PC-3 (cell line): ENCODE measurements at regions not wholly inside any gene's neighbourhood (a gene's known extent, or its start where the extent isn't known, plus 50 kb on each side); places are given as distances from the start of the nearest gene placed in this dataset.

Source experiments
- ATAC-seq: fragments of 200-7000 bp; cut with Tn5 transposase; 2 replicates; pipeline ENCODE4 v1.9.1; 2020; ENCODE audit warnings: mild to moderate bottlenecking, moderate library complexity
- BruUV-seq: library from RNA; stranded (reverse); fragments of 400-500 nt; replicated peaks from 2 replicates; lab custom pipeline; 2021; lab: Mats Ljungman, UMichigan
- CTCF ChIA-PET: fragments of 300-600 bp; sonication (Branson Sonifier 250); formaldehyde crosslinking; loops from one replicate; lab custom pipeline; 2022; ENCODE audit warnings: antibody characterized with exemption; lab: Charles Lee
- POLR2A ChIA-PET: fragments of 300-600 bp; sonication (Branson Sonifier 250); formaldehyde crosslinking; loops from one replicate; lab custom pipeline; 2022; ENCODE audit warnings: antibody characterized with exemption; ENCODE audit not compliant: unreplicated experiment; lab: Charles Lee
- DNase-seq: peaks from one replicate; pipeline ENCODE4 v3.0.0-alpha.2; 2015
- H2AFZ ChIP-seq: fragments of 300-600 bp; sonication (generic); 2 replicates; pipeline ENCODE4 v1.6.0; 2016; ENCODE audit warnings: antibody characterized with exemption, low read length
- H3F3A ChIP-seq: fragments of 300-600 bp; sonication (generic); one replicate; pipeline ENCODE4 v1.6.0; 2017; ENCODE audit warnings: antibody characterized with exemption, low read length, control low read depth, mild to moderate bottlenecking; ENCODE audit not compliant: unreplicated experiment
- H3K27ac ChIP-seq: fragments of 300-600 bp; sonication (generic); 2 replicates; pipeline ENCODE4 v1.5.1; 2016; ENCODE audit warnings: mild to moderate bottlenecking, low read length
- H3K27me3 ChIP-seq: fragments of 300-600 bp; sonication (generic); 2 replicates; pipeline ENCODE4 v1.6.1; 2016; ENCODE audit warnings: low read length, mixed read lengths
- H3K36me3 ChIP-seq: fragments of 300-600 bp; sonication (generic); 2 replicates; pipeline ENCODE4 v1.6.1; 2016; ENCODE audit warnings: low read depth, mixed run types, low read length, mixed read lengths
- H3K4me1 ChIP-seq: fragments of 300-600 bp; sonication (generic); 2 replicates; pipeline ENCODE4 v1.5.1; 2016; ENCODE audit warnings: low read length; ENCODE audit not compliant: insufficient read depth
- H3K4me2 ChIP-seq: fragments of 300-600 bp; sonication (generic); 2 replicates; pipeline ENCODE4 v1.6.0; 2016; ENCODE audit warnings: low read length
- H3K4me3 ChIP-seq: fragments of 300-600 bp; sonication (generic); 2 replicates; pipeline ENCODE4 v1.5.1; 2016; ENCODE audit warnings: mild to moderate bottlenecking, low read length, mixed read lengths
- H3K79me2 ChIP-seq: fragments of 300-600 bp; sonication (generic); 2 replicates; pipeline ENCODE4 v1.6.1; 2017; ENCODE audit warnings: low read length, mixed read lengths
- H3K9ac ChIP-seq: fragments of 300-600 bp; sonication (generic); 2 replicates; pipeline ENCODE4 v1.6.0; 2016; ENCODE audit warnings: mild to moderate bottlenecking, low read length
- H3K9me2 ChIP-seq: fragments of 300-600 bp; sonication (generic); replicated peaks from 2 replicates; pipeline ENCODE4 v1.6.1; 2016; ENCODE audit warnings: mixed run types, low read length, mixed read lengths
- H3K9me3 ChIP-seq: fragments of 300-600 bp; sonication (generic); 2 replicates; pipeline ENCODE4 v1.6.1; 2016; ENCODE audit warnings: low read length, mixed read lengths
- H4K20me1 ChIP-seq: fragments of 300-600 bp; sonication (generic); 2 replicates; pipeline ENCODE4 v1.6.1; 2016; ENCODE audit warnings: low read length, mixed read lengths
- EZH2 ChIP-seq: fragments of 300-600 bp; sonication (generic); IDR thresholded peaks from one replicate; pipeline ENCODE4 v1.6.1; 2017; ENCODE audit warnings: antibody characterized with exemption, mild to moderate bottlenecking, low read length; ENCODE audit not compliant: unreplicated experiment
- EZH2phosphoT487 ChIP-seq: fragments of 300-600 bp; sonication (generic); IDR thresholded peaks from 2 replicates; pipeline ENCODE4 v1.6.1; 2018; ENCODE audit warnings: mild to moderate bottlenecking, antibody characterized with exemption, low read length, borderline replicate concordance
- intact Hi-C: fragments of 100-400 bp; cut with micrococcal nuclease; formaldehyde crosslinking; loops from 2 replicates; pipeline ENCODE4 v1.9.0; 2023
- TF ChIP-seq, protein P1 (sequence below): fragments of 300-600 bp; sonication (generic); conservative IDR thresholded peaks from 2 replicates; pipeline ENCODE4 v1.5.1; 2017; ENCODE audit warnings: antibody characterized with exemption, low read depth, mild to moderate bottlenecking, low read length

DNA sequence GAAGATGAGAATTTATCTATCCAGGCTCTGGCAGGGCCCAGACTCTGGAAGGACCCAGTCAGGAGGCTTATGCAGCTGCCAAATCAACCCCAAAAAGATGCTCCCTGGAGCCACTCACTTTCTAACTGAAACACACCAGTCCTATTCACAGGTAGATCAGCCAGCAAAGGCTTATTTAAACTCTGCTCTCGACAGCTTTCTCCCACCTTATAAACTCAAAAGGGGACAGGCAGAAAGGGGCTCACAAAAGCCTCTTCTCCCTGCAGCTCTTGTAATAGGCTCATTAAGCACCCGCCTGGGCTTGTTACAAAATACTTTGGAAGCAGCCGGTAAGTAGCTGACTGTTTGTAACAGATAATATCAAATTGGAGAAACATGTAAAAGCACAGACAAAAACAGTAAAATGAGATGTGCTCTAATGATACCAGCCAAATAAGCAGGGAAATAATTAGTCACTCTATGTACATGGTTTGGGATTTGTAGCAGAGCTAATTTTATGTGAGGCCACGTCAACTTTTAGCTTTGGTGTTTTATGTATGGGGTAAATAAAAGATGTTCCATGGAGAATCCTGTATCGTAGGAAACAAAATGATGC, 213.8 kb downstream of the NR2F2 start:
- no peaks in the 10 kb centered on the region for H3K9me3 ChIP-seq
- H3K27me3 ChIP-seq: peaks cover 46% of the 10 kb centered on the region
- H3K4me1 ChIP-seq: no peaks in the 10 kb centered on the region
- no peak overlapping the region for H3K4me2 ChIP-seq
- H4K20me1 ChIP-seq: no peaks in the 10 kb centered on the region
- no peak overlapping the region for H3K9ac ChIP-seq
- ChIA-PET CTCF (no interaction called here), POLR2A (no interaction called here)
- no peaks in the 10 kb centered on the region for H3K79me2 ChIP-seq
- intact Hi-C loops: no loop called here
- no peaks in the 10 kb centered on the region for H3K36me3 ChIP-seq
- TF ChIP-seq EZH2: no peak
- TF ChIP-seq, protein P1, sequence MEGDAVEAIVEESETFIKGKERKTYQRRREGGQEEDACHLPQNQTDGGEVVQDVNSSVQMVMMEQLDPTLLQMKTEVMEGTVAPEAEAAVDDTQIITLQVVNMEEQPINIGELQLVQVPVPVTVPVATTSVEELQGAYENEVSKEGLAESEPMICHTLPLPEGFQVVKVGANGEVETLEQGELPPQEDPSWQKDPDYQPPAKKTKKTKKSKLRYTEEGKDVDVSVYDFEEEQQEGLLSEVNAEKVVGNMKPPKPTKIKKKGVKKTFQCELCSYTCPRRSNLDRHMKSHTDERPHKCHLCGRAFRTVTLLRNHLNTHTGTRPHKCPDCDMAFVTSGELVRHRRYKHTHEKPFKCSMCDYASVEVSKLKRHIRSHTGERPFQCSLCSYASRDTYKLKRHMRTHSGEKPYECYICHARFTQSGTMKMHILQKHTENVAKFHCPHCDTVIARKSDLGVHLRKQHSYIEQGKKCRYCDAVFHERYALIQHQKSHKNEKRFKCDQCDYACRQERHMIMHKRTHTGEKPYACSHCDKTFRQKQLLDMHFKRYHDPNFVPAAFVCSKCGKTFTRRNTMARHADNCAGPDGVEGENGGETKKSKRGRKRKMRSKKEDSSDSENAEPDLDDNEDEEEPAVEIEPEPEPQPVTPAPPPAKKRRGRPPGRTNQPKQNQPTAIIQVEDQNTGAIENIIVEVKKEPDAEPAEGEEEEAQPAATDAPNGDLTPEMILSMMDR: no peak
- no peak for TF ChIP-seq EZH2phosphoT487
- ATAC-seq (no peak), DNase-seq (no peak)
- H3K27ac ChIP-seq: no peak overlapping the region
- H3F3A ChIP-seq: no peaks in the 10 kb centered on the region
- H3K9me2 ChIP-seq: no peaks in the 10 kb centered on the region
- H3K4me3 ChIP-seq: no peak overlapping the region
- no peak overlapping the region for H2AFZ ChIP-seq
- BruUV-seq: no TSS peak

DNA sequence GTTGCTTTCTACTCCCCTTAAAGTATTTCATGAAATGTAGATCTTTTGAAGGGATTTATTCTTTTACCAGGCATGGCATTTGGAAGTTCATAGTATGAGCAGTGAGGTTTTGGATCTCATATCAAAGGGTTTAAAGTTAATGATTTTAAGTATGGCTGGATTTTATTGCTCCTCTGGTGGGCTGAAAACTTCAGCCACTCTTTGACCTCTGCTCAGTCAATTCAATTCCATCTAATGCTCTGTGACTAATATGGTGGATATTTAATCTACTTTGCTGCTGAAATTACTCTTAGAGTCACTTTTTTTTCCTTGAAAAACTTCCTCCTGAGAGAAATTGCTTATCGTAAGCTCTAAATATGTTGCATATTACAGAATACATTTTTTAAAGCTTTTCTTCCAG, 218.6 kb downstream of the NR2F2 start:
- H3K36me3 ChIP-seq: no peaks in the 10 kb centered on the region
- no peak overlapping the region for H3K9ac ChIP-seq
- H3K4me1 ChIP-seq: no peaks in the 10 kb centered on the region
- no peak for TF ChIP-seq EZH2
- TF ChIP-seq, protein P1: no peak
- TF ChIP-seq EZH2phosphoT487: no peak
- no peak overlapping the region for H3K27ac ChIP-seq
- ChIA-PET POLR2A (no interaction called here), CTCF (no interaction called here)
- no peak overlapping the region for H3K4me2 ChIP-seq
- no peaks in the 10 kb centered on the region for H4K20me1 ChIP-seq
- no peaks in the 10 kb centered on the region for H3K79me2 ChIP-seq
- no peaks in the 10 kb centered on the region for H3K9me2 ChIP-seq
- H3F3A ChIP-seq: no peaks in the 10 kb centered on the region
- H3K27me3 ChIP-seq: peaks cover 53% of the 10 kb centered on the region
- no peak for DNase-seq
- no peak for ATAC-seq
- intact Hi-C loops: no loop called here
- BruUV-seq: no TSS peak
- H3K9me3 ChIP-seq: no peaks in the 10 kb centered on the region
- no peak overlapping the region for H2AFZ ChIP-seq
- H3K4me3 ChIP-seq: no peak overlapping the region

DNA sequence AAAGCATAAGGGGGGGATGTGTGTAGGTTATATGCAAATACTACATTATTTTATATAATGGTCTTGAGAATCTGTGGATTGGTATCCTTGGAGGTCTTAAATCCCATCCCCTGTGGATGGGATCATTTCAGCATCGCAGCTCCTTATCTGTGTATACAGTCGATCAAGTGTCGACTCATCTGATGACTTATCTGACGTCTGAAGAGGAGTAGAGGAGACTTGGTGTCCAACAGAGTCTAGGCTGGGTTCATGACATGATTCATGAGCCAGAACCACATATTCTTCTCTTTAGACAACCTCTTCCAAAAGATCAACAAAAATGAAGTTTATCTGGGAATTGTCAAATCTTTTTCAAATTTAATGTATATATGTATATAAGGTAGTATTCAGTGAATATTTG, 220.7 kb downstream of the NR2F2 start:
- ATAC-seq: no peak
- no peak for DNase-seq
- intact Hi-C loops: no loop called here
- Histone ChIP-seq H3K4me3 (no peak overlapping the region), H3K4me2 (no peak overlapping the region), H3K36me3 (no peaks in the 10 kb centered on the region), H3F3A (no peaks in the 10 kb centered on the region), H3K27ac (no peak overlapping the region), H3K79me2 (no peaks in the 10 kb centered on the region), H3K4me1 (no peaks in the 10 kb centered on the region), H3K9me3 (no peaks in the 10 kb centered on the region), H3K9me2 (no peaks in the 10 kb centered on the region), H4K20me1 (no peaks in the 10 kb centered on the region), H2AFZ (no peak overlapping the region), H3K27me3 (peaks cover 51% of the 10 kb centered on the region), H3K9ac (no peak overlapping the region)
- CTCF ChIA-PET: no interaction called here
- TF ChIP-seq, protein P1: no peak
- TF ChIP-seq EZH2phosphoT487: no peak
- TF ChIP-seq EZH2: no peak
- POLR2A ChIA-PET: no interaction called here
- no TSS peak for BruUV-seq
